C4-2B (cell line): ENCODE measurements at regions not wholly inside any gene's neighbourhood (a gene's known extent, or its start where the extent isn't known, plus 50 kb on each side); places are given as distances from the start of the nearest gene placed in this dataset.

Source experiments
- ZFX ChIP-seq: fragments of 450-650 bp; IDR thresholded peaks from 2 replicates; pipeline ENCODE4 v1.6.1; 2017
- TF ChIP-seq, protein P1 (sequence below): fragments of 450-650 bp; conservative IDR thresholded peaks from 2 replicates; pipeline ENCODE4 v1.5.1; 2017; ENCODE audit warnings: mild to moderate bottlenecking

DNA sequence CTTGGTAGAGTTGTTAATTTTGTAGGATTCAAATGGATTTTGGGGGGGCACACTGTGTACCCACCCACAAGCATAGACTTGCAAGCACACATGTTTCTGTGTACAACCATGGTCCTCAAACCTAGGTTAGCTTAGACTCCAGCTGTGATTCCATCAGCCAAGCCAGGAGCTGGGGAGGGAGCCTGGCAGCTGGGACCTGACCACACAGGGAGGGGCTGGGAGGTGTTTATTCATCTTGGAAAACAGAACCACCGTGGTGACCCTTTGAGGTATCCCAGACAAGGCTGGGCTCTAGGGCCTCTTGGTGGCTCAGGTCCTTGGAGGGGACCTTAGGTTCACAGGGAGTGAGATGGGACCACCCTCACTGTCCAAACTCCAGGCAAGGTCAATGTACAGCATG lies 410.3 kb downstream of the NEBL start:
- TF ChIP-seq, protein P1, sequence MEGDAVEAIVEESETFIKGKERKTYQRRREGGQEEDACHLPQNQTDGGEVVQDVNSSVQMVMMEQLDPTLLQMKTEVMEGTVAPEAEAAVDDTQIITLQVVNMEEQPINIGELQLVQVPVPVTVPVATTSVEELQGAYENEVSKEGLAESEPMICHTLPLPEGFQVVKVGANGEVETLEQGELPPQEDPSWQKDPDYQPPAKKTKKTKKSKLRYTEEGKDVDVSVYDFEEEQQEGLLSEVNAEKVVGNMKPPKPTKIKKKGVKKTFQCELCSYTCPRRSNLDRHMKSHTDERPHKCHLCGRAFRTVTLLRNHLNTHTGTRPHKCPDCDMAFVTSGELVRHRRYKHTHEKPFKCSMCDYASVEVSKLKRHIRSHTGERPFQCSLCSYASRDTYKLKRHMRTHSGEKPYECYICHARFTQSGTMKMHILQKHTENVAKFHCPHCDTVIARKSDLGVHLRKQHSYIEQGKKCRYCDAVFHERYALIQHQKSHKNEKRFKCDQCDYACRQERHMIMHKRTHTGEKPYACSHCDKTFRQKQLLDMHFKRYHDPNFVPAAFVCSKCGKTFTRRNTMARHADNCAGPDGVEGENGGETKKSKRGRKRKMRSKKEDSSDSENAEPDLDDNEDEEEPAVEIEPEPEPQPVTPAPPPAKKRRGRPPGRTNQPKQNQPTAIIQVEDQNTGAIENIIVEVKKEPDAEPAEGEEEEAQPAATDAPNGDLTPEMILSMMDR = no peak
- no peak for TF ChIP-seq ZFX
